Adrenal gland (tissue), 9 donors: ENCODE measurements at regions not wholly inside any gene's neighbourhood (a gene's known extent, or its start where the extent isn't known, plus 50 kb on each side); places are given as distances from the start of the nearest gene placed in this dataset.

Experiments
- DNase-seq, 7 donors: peaks; one replicate each; pipeline ENCODE4 v3.0.0-alpha.2; 2019 to 2020
- H3K27ac ChIP-seq, 5 donors: fragments of 200-600 bp; sonication (generic) in 4 of 5; 1 replicate in 3 of 5; 2 replicates in 2 of 5; pipeline versions ENCODE4 v1.5.1 to v1.8.0; 2016 to 2020; ENCODE audit warnings: mild to moderate bottlenecking in 1 of 5
- H3K27me3 ChIP-seq: fragments of 200-600 bp; 2 replicates; pipeline ENCODE4 v1.8.0; 2021
- H3K36me3 ChIP-seq, 2 donors: fragments of 200-600 bp; replicated peaks in 1 of 2; 1 replicate in 1 of 2; 2 replicates in 1 of 2; pipeline versions ENCODE4 v1.5.1 to v1.8.0; 2018 to 2022
- H3K4me1 ChIP-seq, 2 donors: fragments of 200-600 bp; replicated peaks in 1 of 2; 1 replicate in 1 of 2; 2 replicates in 1 of 2; pipeline versions ENCODE4 v1.5.1 to v1.8.0; 2018 to 2021
- H3K4me3 ChIP-seq, 4 donors: fragments of 200-600 bp; sonication (generic) in 3 of 4; one replicate each; pipeline ENCODE4 v1.5.1; 2016 to 2018
- H3K9me3 ChIP-seq, 3 donors: fragments of 200-600 bp; sonication (generic) in 1 of 3; replicated peaks in 1 of 3; 1 replicate in 2 of 3; 2 replicates in 1 of 3; pipeline versions ENCODE4 v1.5.1 to v1.8.0; 2016 to 2021
- POLR2A ChIP-seq, 2 donors: fragments of 450-650 bp; IDR thresholded peaks; one replicate each; pipeline ENCODE4 v1.6.1; 2017; ENCODE audit warnings: antibody characterized with exemption in 2 of 2, mild to moderate bottlenecking in 2 of 2, moderate library complexity in 1 of 2
- WGBS, 4 donors: extraction: QIAGEN DNeasy Blood & Tissue Kit in 2 of 4; methylation state at CpG; one replicate each; pipeline versions ENCODE4 v1.1.5 to v1.1.7; 2013 to 2017; 5-methylcytosine and 5-hydroxymethylcytosine counted together
- intact Hi-C, 2 donors: fragments of 100-400 bp; cut with DNase I; formaldehyde crosslinking; loops; one replicate each; pipeline versions ENCODE4 v1.14.1 to v1.15.0; 2022 to 2023
- TF ChIP-seq, protein P1 (sequence below), 6 experiments: fragments of 450-650 bp in 4 of 6; fragments of 200-600 bp in 2 of 6; sonication (generic) in 1 of 6; IDR thresholded peaks; 1 replicate in 5 of 6; 2 replicates in 1 of 6; pipeline versions ENCODE4 v1.5.1 to v1.8.0; 2016 to 2021; ENCODE audit warnings: antibody characterized with exemption in 6 of 6, mild to moderate bottlenecking in 2 of 6, moderate library complexity in 1 of 6
- donor health status: healthy with polysubstance abuse.
- donor health status: Bipolar disorder and iron deficiency.
- donor health status: DM: yes; HTN: yes; CAD: no.
- donor health status: DM: no; HTN: no; CAD: no.
- donor health status: DM: no; HTN: no; CAD: no.

DNA sequence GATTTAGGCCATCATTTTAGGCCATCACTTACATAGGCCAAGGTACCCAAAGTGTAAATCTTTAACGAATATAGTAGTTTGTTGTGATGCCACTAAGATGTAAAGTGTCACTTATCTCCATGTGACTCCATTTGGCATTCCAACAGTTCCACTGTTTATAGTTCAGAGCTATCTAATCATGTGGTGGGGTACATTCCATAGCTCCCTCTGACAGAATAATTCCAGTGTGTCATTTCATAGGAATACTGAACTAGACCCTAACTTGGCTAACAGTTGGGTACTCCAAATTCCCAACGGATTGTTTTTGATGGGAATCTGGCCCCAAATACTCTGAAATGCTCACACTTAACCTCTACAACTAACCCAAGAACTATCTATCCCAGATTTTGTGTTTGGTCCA, 76.7 kb upstream of the FST start:
- WGBS, 4 donors = 62 to 78% (median 65%) methylated on average over 2 of the region's 2 CpGs
- H3K4me3 ChIP-seq = no peak overlapping the region

GRCh38 chr5:53405396-53405795, 75.0 kb upstream of the FST start:
- intact Hi-C loops = no loop called here
- DNase-seq = no peak
- Histone ChIP-seq H3K36me3 (no peaks in the 10 kb centered on the region), H3K9me3 (no peaks in the 10 kb centered on the region), H3K27ac (no peak overlapping the region), H3K27me3 (no peaks in the 10 kb centered on the region), H3K4me3 (no peak overlapping the region), H3K4me1 (no peaks in the 10 kb centered on the region)
- no peak for TF ChIP-seq POLR2A (IDR thresholded peaks at IDR 0.05)
- TF ChIP-seq, protein P1, sequence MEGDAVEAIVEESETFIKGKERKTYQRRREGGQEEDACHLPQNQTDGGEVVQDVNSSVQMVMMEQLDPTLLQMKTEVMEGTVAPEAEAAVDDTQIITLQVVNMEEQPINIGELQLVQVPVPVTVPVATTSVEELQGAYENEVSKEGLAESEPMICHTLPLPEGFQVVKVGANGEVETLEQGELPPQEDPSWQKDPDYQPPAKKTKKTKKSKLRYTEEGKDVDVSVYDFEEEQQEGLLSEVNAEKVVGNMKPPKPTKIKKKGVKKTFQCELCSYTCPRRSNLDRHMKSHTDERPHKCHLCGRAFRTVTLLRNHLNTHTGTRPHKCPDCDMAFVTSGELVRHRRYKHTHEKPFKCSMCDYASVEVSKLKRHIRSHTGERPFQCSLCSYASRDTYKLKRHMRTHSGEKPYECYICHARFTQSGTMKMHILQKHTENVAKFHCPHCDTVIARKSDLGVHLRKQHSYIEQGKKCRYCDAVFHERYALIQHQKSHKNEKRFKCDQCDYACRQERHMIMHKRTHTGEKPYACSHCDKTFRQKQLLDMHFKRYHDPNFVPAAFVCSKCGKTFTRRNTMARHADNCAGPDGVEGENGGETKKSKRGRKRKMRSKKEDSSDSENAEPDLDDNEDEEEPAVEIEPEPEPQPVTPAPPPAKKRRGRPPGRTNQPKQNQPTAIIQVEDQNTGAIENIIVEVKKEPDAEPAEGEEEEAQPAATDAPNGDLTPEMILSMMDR (IDR thresholded peaks at IDR 0.05) = no peak
- 95 to 100% (median 98%) methylated on average over 1 of the region's 1 CpG for WGBS, 4 donors

More for the DNA sequence above, 76.7 kb upstream of the FST start:
- TF ChIP-seq POLR2A (IDR thresholded peaks at IDR 0.05) = no peak
- TF ChIP-seq, protein P1 (IDR thresholded peaks at IDR 0.05) = no peak
- no peaks in the 10 kb centered on the region for H3K27me3 ChIP-seq
- H3K9me3 ChIP-seq = no peaks in the 10 kb centered on the region
- DNase-seq = no peak
- H3K27ac ChIP-seq = no peak overlapping the region
- H3K4me1 ChIP-seq = no peaks in the 10 kb centered on the region
- intact Hi-C loops = no loop called here
- H3K36me3 ChIP-seq = no peaks in the 10 kb centered on the region

DNA sequence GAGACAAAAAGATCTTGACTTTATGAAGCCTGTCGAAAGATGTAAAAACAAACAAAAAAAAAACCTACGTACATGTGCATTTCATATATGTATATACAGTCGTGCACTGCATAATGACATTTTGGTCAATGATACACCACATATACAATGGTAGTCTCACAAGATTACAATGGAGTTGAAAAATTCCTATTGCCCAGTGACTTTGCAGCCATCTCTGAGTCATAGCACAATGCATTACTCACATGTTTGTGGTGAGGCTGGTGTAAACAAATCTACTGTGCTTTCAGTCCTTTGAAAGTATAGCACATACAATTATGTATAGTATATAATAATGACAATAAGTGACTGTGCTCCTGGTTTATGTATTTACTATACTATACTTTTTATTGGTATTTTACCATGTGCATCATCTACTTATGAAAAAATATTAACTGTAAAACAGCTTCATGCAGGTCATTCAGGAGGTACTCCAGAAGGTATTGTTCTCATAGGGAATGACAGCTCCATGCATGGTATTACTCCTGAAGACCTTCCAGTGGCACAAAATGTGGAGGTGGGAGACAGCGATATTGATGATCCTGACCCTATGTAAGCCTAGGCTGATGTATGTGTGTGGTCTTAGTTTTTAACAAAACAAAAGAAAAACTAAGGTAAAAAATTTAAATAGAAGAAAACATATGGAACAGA, 73.7 kb upstream of the FST start:
- intact Hi-C loops = no loop called here
- Histone ChIP-seq H3K36me3 (no peaks in the 10 kb centered on the region), H3K27ac (no peak overlapping the region), H3K27me3 (no peaks in the 10 kb centered on the region), H3K9me3 (no peaks in the 10 kb centered on the region), H3K4me1 (no peaks in the 10 kb centered on the region), H3K4me3 (no peak overlapping the region)
- TF ChIP-seq, protein P1 (IDR thresholded peaks at IDR 0.05) = no peak
- no peak for TF ChIP-seq POLR2A (IDR thresholded peaks at IDR 0.05)
- DNase-seq = no peak
- WGBS, 4 donors = 88 to 94% (median 92%) methylated on average over 4 of the region's 4 CpGs

DNA sequence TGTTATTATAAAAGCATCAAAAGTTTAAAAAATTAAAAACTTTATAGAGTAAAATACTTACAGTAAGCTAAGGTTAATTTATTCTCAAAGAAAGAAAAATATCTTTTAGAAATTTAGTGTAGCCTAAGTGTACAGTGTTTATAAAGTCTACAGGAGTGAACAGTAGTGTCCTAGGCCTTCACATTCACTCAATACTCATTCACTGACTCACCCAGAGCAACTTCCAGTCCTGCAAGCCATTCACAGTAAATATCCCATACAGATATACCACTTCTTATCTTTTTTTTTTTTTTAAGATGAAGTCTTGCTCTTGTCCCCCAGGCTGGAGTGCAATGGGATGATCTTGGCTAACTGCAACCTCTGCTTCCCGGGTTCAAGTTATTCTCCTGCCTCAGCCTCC, 73.1 kb upstream of the FST start:
- TF ChIP-seq, protein P1 (IDR thresholded peaks at IDR 0.05) = no peak
- TF ChIP-seq POLR2A (IDR thresholded peaks at IDR 0.05) = no peak
- 88 to 100% (median 93%) methylated on average over 1 of the region's 1 CpG for WGBS, 4 donors

More for the DNA sequence above, 73.1 kb upstream of the FST start:
- no peaks in the 10 kb centered on the region for H3K4me1 ChIP-seq
- intact Hi-C loops = no loop called here
- no peaks in the 10 kb centered on the region for H3K9me3 ChIP-seq
- DNase-seq = no peak
- H3K36me3 ChIP-seq = no peaks in the 10 kb centered on the region
- H3K27ac ChIP-seq = no peak overlapping the region
- H3K27me3 ChIP-seq = no peaks in the 10 kb centered on the region
- no peak overlapping the region for H3K4me3 ChIP-seq
